HepG2 (cell line): ENCODE measurements at regions not wholly inside any gene's neighbourhood (a gene's known extent, or its start where the extent isn't known, plus 50 kb on each side); places are given as distances from the start of the nearest gene placed in this dataset.
A peak's percentile ranks its signal among the peaks of the same experiment; 100 is the strongest.

Experiments used
- AGO1 ChIP-seq: fragments of 200-400 bp; formaldehyde crosslinking; IDR thresholded peaks from 2 replicates; pipeline ENCODE4 v1.6.1; 2017; ENCODE audit warnings: mild to moderate bottlenecking, low read depth, low read length, moderate library complexity; ENCODE audit not compliant: poor library complexity, severe bottlenecking
- CENPBD1 ChIP-seq: sonication (generic); formaldehyde crosslinking; IDR thresholded peaks from 2 replicates; pipeline ENCODE4 v1.8.0; 2022; ENCODE audit warnings: missing genetic modification reagents, low read depth, mild to moderate bottlenecking, borderline replicate concordance
- ELF1 ChIP-seq: sonication (generic); formaldehyde crosslinking; IDR thresholded peaks from 2 replicates; pipeline ENCODE4 v1.4.0; 2020; ENCODE audit warnings: missing genetic modification reagents
- HINFP ChIP-seq: sonication (generic); formaldehyde crosslinking; IDR thresholded peaks from 2 replicates; pipeline ENCODE4 v1.4.0; 2020; ENCODE audit warnings: low read depth, mild to moderate bottlenecking, missing genetic modification reagents
- IKZF1 ChIP-seq: fragments of 450-650 bp; IDR thresholded peaks from 2 replicates; pipeline ENCODE4 v1.7.1; 2016
- KAT2B ChIP-seq: fragments of 150-350 bp; IDR thresholded peaks from 2 replicates; pipeline ENCODE4 v1.6.1; 2014; ENCODE audit warnings: low read depth, low read length, borderline replicate concordance
- MAFK ChIP-seq, 2 experiments: IDR thresholded peaks in 1 of 2; conservative IDR thresholded peaks in 1 of 2; 2 replicates each; pipeline ENCODE4 v1.6.1; 2011; ENCODE audit warnings: improper control_type of control experiment in 2 of 2, low read length in 2 of 2
- MAX ChIP-seq: IDR thresholded peaks from 2 replicates; pipeline ENCODE4 v1.6.1; 2012; ENCODE audit warnings: inconsistent platforms
- REXO4 ChIP-seq: sonication (generic); formaldehyde crosslinking; IDR thresholded peaks from 2 replicates; pipeline ENCODE4 v1.8.0; 2022; ENCODE audit warnings: missing genetic modification reagents, mild to moderate bottlenecking, borderline replicate concordance
- TMF1 ChIP-seq: sonication (generic); formaldehyde crosslinking; IDR thresholded peaks from 2 replicates; pipeline ENCODE4 v1.8.1; 2022; ENCODE audit warnings: low read depth, missing genetic modification reagents
- ZBTB43 ChIP-seq: sonication (generic); formaldehyde crosslinking; conservative IDR thresholded peaks from 2 replicates; pipeline ENCODE4 v1.4.0; 2020; ENCODE audit warnings: missing genetic modification reagents
- ZGPAT ChIP-seq: IDR thresholded peaks from 2 replicates; pipeline ENCODE4 v1.6.1; 2016; ENCODE audit warnings: mild to moderate bottlenecking
- ZNF232 ChIP-seq: sonication (generic); formaldehyde crosslinking; IDR thresholded peaks from 2 replicates; pipeline ENCODE4 v1.4.0; 2020; ENCODE audit warnings: missing genetic modification reagents, borderline replicate concordance
- ZNF335 ChIP-seq: sonication (generic); formaldehyde crosslinking; IDR thresholded peaks from 2 replicates; pipeline ENCODE4 v1.4.0; 2020; ENCODE audit warnings: missing genetic modification reagents
- ZNF337 ChIP-seq: sonication (generic); formaldehyde crosslinking; IDR thresholded peaks from 2 replicates; pipeline ENCODE4 v1.5.1; 2020; ENCODE audit warnings: missing genetic modification reagents, low read depth, mild to moderate bottlenecking, borderline replicate concordance
- ZNF350 ChIP-seq: sonication (generic); formaldehyde crosslinking; IDR thresholded peaks from 2 replicates; pipeline ENCODE4 v1.4.0; 2020; ENCODE audit warnings: mild to moderate bottlenecking, low read depth, missing genetic modification reagents, borderline replicate concordance
- ZNF441 ChIP-seq: sonication (generic); formaldehyde crosslinking; IDR thresholded peaks from 2 replicates; pipeline ENCODE4 v1.7.0; 2021; ENCODE audit warnings: missing genetic modification reagents, borderline replicate concordance
- ZNF501 ChIP-seq: sonication (generic); formaldehyde crosslinking; IDR thresholded peaks from 2 replicates; pipeline ENCODE4 v1.5.1; 2020; ENCODE audit warnings: mild to moderate bottlenecking, moderate library complexity, missing genetic modification reagents
- ZNF800 ChIP-seq: sonication (generic); formaldehyde crosslinking; IDR thresholded peaks from 2 replicates; pipeline ENCODE4 v1.4.0; 2020; ENCODE audit warnings: missing genetic modification reagents
- ZSCAN31 ChIP-seq: sonication (generic); formaldehyde crosslinking; IDR thresholded peaks from 2 replicates; pipeline ENCODE4 v1.5.0; 2020; ENCODE audit warnings: low read depth, mild to moderate bottlenecking, missing genetic modification reagents

GRCh38 chr12:93039930-93040329 lies 110.8 kb upstream of the EEA1 start (continued):
- TF ChIP-seq ZNF441 (CRISPR knock-in tag) (no peak), HINFP (CRISPR knock-in tag) (no peak), KAT2B (no peak), ZNF335 (no peak), TMF1 (CRISPR knock-in tag) (no peak), REXO4 (CRISPR knock-in tag) (no peak), ZGPAT (CRISPR knock-in tag) (peak; percentile 52; the same call in 1 of the 2 replicates), ZNF800 (CRISPR knock-in tag) (no peak), ZBTB43 (CRISPR knock-in tag) (no peak), IKZF1 (no peak), MAFK (conservative IDR thresholded peaks at IDR 0.05 in 1 of 2, IDR thresholded peaks at IDR 0.05 in 1 of 2; ENCODE audit: low read length in 2 of 2) (no peak), ZNF232 (CRISPR knock-in tag) (no peak), ZNF350 (CRISPR knock-in tag) (no peak), CENPBD1 (CRISPR knock-in tag) (no peak), ZNF337 (CRISPR knock-in tag) (no peak), ZSCAN31 (CRISPR knock-in tag) (no peak), ZNF501 (no peak), AGO1 (no peak), ELF1 (CRISPR knock-in tag) (no peak), MAX (no peak)
